HCT116 (cell line): ENCODE measurements at regions not wholly inside any gene's neighbourhood (a gene's known extent, or its start where the extent isn't known, plus 50 kb on each side); places are given as distances from the start of the nearest gene placed in this dataset.

ENCODE experiments used
- ATAC-seq: fragments of 200-7000 bp; cut with Tn5 transposase; 2 replicates; pipeline ENCODE4 v1.9.1; 2020; ENCODE audit warnings: mild to moderate bottlenecking, moderate library complexity
- BruUV-seq: library from RNA; stranded (reverse); fragments of 400-500 nt; replicated peaks from 2 replicates; lab custom pipeline; 2021; lab: Mats Ljungman, UMichigan
- CTCF ChIA-PET: fragments of 300-600 bp; sonication (Branson Sonifier 250); formaldehyde crosslinking; loops from one replicate; lab custom pipeline; 2021; ENCODE audit warnings: antibody characterized with exemption; lab: Charles Lee
- POLR2A ChIA-PET: fragments of 300-600, 350-600 bp; sonication (Branson Sonifier 250); formaldehyde crosslinking; loops from one replicate; lab custom pipeline; 2021; ENCODE audit warnings: antibody characterized with exemption; lab: Charles Lee
- RAD21 ChIA-PET, 2 experiments: fragments of 300-600 bp; sonication (Branson Sonifier 250); formaldehyde crosslinking; loops; one replicate each; lab custom pipeline; 2023; ENCODE audit warnings: low total read pairs in 2 of 2; ENCODE audit not compliant: uncharacterized antibody in 2 of 2, unreplicated experiment in 2 of 2, low non-redundant PET in 1 of 2; lab: Charles Lee
- DNase-seq: peaks from one replicate; pipeline ENCODE4 v3.0.0-alpha.2; 2010; ENCODE audit warnings: low read depth, low spot score
- H2AFZ ChIP-seq: fragments of 200-600 bp; shearing (Covaris generic), sonication (generic); 2 replicates; pipeline ENCODE4 v1.6.1; 2017; ENCODE audit warnings: low read depth, mixed run types, mixed read lengths, antibody characterized with exemption, low read length; ENCODE audit not compliant: poor library complexity, severe bottlenecking
- H3K27ac ChIP-seq: 2 replicates; pipeline ENCODE4 v1.5.1; 2012; ENCODE audit warnings: low read depth, low read length
- H3K27me3 ChIP-seq: fragments of 200-600 bp; sonication (generic); 2 replicates; pipeline ENCODE4 v1.6.1; 2016; ENCODE audit warnings: mixed run types, low read length, mixed read lengths; ENCODE audit not compliant: insufficient read depth
- H3K36me3 ChIP-seq, 2 experiments: fragments of 200-500 bp in 1 of 2; fragments of 200-600 bp in 1 of 2; sonication (Bioruptor generic) in 1 of 2; sonication (generic) in 1 of 2; 2 replicates each; pipeline versions ENCODE4 v1.5.1 to v1.6.1; 2014 to 2016; ENCODE audit warnings: low read length in 2 of 2, inconsistent platforms in 1 of 2, mixed read lengths in 1 of 2, mixed run types in 1 of 2; ENCODE audit not compliant: insufficient read depth in 2 of 2, control insufficient read depth in 1 of 2
- H3K4me1 ChIP-seq, 2 experiments: fragments of 200-600 bp in 1 of 2; sonication (generic) in 1 of 2; 2 replicates each; pipeline versions ENCODE4 v1.5.1 to v1.6.1; 2012 to 2017; ENCODE audit warnings: low read length in 2 of 2, inconsistent platforms in 1 of 2, mild to moderate bottlenecking in 1 of 2, mixed read lengths in 1 of 2, mixed run types in 1 of 2, moderate library complexity in 1 of 2; ENCODE audit not compliant: insufficient read depth in 2 of 2, control insufficient read depth in 1 of 2
- H3K4me2 ChIP-seq: fragments of 200-600 bp; sonication (generic); 2 replicates; pipeline ENCODE4 v1.6.1; 2017; ENCODE audit warnings: mixed run types, low read length, mixed read lengths
- H3K4me3 ChIP-seq, 2 experiments: fragments of 200-600 bp in 1 of 2; sonication (generic) in 1 of 2; replicated peaks in 1 of 2; 2 replicates each; pipeline ENCODE4 v1.5.1; 2011 to 2016; ENCODE audit warnings: low read length in 2 of 2, control low read depth in 1 of 2, low read depth in 1 of 2, mild to moderate bottlenecking in 1 of 2, mixed read lengths in 1 of 2, mixed run types in 1 of 2
- H3K79me2 ChIP-seq: fragments of 200-600 bp; sonication (generic); 2 replicates; pipeline ENCODE4 v1.6.1; 2017; ENCODE audit warnings: mild to moderate bottlenecking, mixed run types, low read length, moderate library complexity, mixed read lengths; ENCODE audit not compliant: insufficient read depth
- H3K9ac ChIP-seq: fragments of 200-600 bp; sonication (generic); 2 replicates; pipeline ENCODE4 v1.6.1; 2016; ENCODE audit warnings: low read length, mixed read lengths
- H3K9me2 ChIP-seq: fragments of 200-600 bp; sonication (generic), shearing (Covaris generic); 2 replicates; pipeline ENCODE4 v1.6.1; 2017; ENCODE audit warnings: mixed run types, mild to moderate bottlenecking, moderate library complexity; ENCODE audit not compliant: insufficient read depth
- H3K9me3 ChIP-seq, 2 experiments: fragments of 200-500 bp in 1 of 2; fragments of 200-600 bp in 1 of 2; sonication (Bioruptor generic) in 1 of 2; sonication (generic) in 1 of 2; 2 replicates each; pipeline ENCODE4 v1.6.1; 2014 to 2017; ENCODE audit warnings: low read length in 2 of 2, mixed read lengths in 2 of 2, inconsistent platforms in 1 of 2, low read depth in 1 of 2, mild to moderate bottlenecking in 1 of 2, mixed run types in 1 of 2, moderate library complexity in 1 of 2; ENCODE audit not compliant: control insufficient read depth in 1 of 2, insufficient read depth in 1 of 2
- H4K20me1 ChIP-seq: fragments of 200-600 bp; sonication (generic), shearing (Covaris generic); 2 replicates; pipeline ENCODE4 v1.6.1; 2017; ENCODE audit warnings: mixed run types, mild to moderate bottlenecking, moderate library complexity; ENCODE audit not compliant: insufficient read depth
- CBX3 ChIP-seq: IDR thresholded peaks from 2 replicates; pipeline ENCODE4 v1.6.1; 2012; ENCODE audit warnings: low read depth
- CEBPB ChIP-seq: IDR thresholded peaks from 2 replicates; pipeline ENCODE4 v1.6.1; 2012; ENCODE audit warnings: low read depth
- EZH2 ChIP-seq: fragments of 200-600 bp; sonication (generic); IDR thresholded peaks from 2 replicates; pipeline ENCODE4 v1.6.1; 2017; ENCODE audit warnings: antibody characterized with exemption, mixed run types
- EZH2phosphoT487 ChIP-seq: fragments of 200-600 bp; IDR thresholded peaks from 2 replicates; pipeline ENCODE4 v1.6.1; 2018; ENCODE audit warnings: antibody characterized with exemption, borderline replicate concordance
- FOSL1 ChIP-seq: IDR thresholded peaks from 2 replicates; pipeline ENCODE4 v1.6.1; 2012; ENCODE audit warnings: low read depth
- JUND ChIP-seq: IDR thresholded peaks from 2 replicates; pipeline ENCODE4 v1.6.1; 2012
- POLR2A ChIP-seq: IDR thresholded peaks from 2 replicates; pipeline ENCODE4 v1.7.0; 2011; ENCODE audit warnings: borderline replicate concordance; ENCODE audit not compliant: insufficient read depth, insufficient read length; ENCODE audit errors: extremely low read depth
- POLR2AphosphoS5 ChIP-seq: IDR thresholded peaks from 2 replicates; pipeline ENCODE4 v1.6.1; 2011; ENCODE audit warnings: mild to moderate bottlenecking, low read depth, low read length, moderate library complexity
- SP1 ChIP-seq: IDR thresholded peaks from 2 replicates; pipeline ENCODE4 v1.6.1; 2012; ENCODE audit warnings: low read depth
- SRF ChIP-seq: IDR thresholded peaks from 2 replicates; pipeline ENCODE4 v1.6.1; 2012; ENCODE audit warnings: low read depth
- TCF7L2 ChIP-seq: IDR thresholded peaks from 2 replicates; pipeline ENCODE4 v1.7.0; 2011; ENCODE audit warnings: borderline replicate concordance, inconsistent platforms; ENCODE audit not compliant: insufficient read depth, insufficient read length; ENCODE audit errors: extremely low read depth
- YY1 ChIP-seq: IDR thresholded peaks from 2 replicates; pipeline ENCODE4 v1.6.1; 2011; ENCODE audit warnings: low read length, low read depth, moderate library complexity, mild to moderate bottlenecking; ENCODE audit not compliant: insufficient replicate concordance; ENCODE audit errors: extremely low read depth
- ZBTB33 ChIP-seq: IDR thresholded peaks from 2 replicates; pipeline ENCODE4 v1.6.1; 2011; ENCODE audit warnings: mild to moderate bottlenecking, low read length, moderate library complexity; ENCODE audit not compliant: insufficient replicate concordance; ENCODE audit errors: extremely low read depth
- ZFX ChIP-seq: fragments of 450-650 bp; IDR thresholded peaks from 2 replicates; pipeline ENCODE4 v1.6.1; 2017
- ZNF274 ChIP-seq: fragments of 200-500 bp; sonication (Bioruptor generic); IDR thresholded peaks from 2 replicates; pipeline ENCODE4 v1.6.1; 2014; ENCODE audit warnings: mild to moderate bottlenecking, low read depth, low read length, inconsistent platforms
- intact Hi-C: fragments of 100-400 bp; cut with micrococcal nuclease; formaldehyde crosslinking; loops from 2 replicates; pipeline ENCODE4 v1.10.0; 2022
- TF ChIP-seq, protein P1 (sequence below): IDR thresholded peaks from 2 replicates; pipeline ENCODE4 v1.6.1; 2012

- DNase-seq, result no peak
- H3K4me3 ChIP-seq, result no peak overlapping the region
- H3K27ac ChIP-seq, result no peak overlapping the region
- H3K4me2 ChIP-seq, result no peak overlapping the region
- CTCF ChIA-PET, result no interaction called here
- no peaks in the 10 kb centered on the region for H3K9me3 ChIP-seq
- H3K79me2 ChIP-seq, result no peaks in the 10 kb centered on the region
- peaks cover 0 to 8% of the 10 kb centered on the region in 2 experiments; a peak in 1 of 4 replicates for H3K4me1 ChIP-seq
- RAD21 ChIA-PET, result no interaction called here
- no peak overlapping the region for H3K9ac ChIP-seq
- H3K36me3 ChIP-seq, result no peaks in the 10 kb centered on the region
- intact Hi-C loops, result no loop called here
- no peaks in the 10 kb centered on the region for H3K9me2 ChIP-seq
- no peak overlapping the region for H2AFZ ChIP-seq
- POLR2A ChIA-PET, result no interaction called here
- TF ChIP-seq YY1 (no peak), JUND (peak; percentile 51), SP1 (peak; percentile 18; the same call in 1 of the 2 replicates), FOSL1 (peak; percentile 53)
- no peak for ATAC-seq
- no peaks in the 10 kb centered on the region for H4K20me1 ChIP-seq
- H3K27me3 ChIP-seq, result 0 out of 2 replicates have a peak, but pooled peaks cover 10% of the 10 kb centered on the region
- no TSS peak for BruUV-seq
Measured at GRCh38 chr6:87808005-87808757, 106.1 kb upstream of the AKIRIN2 start.

GRCh38 chr6:87807475-87807874 lies 105.4 kb upstream of the AKIRIN2 start:
- RAD21 ChIA-PET, result no interaction called here
- BruUV-seq, result no TSS peak
- H2AFZ ChIP-seq, result no peak overlapping the region
- intact Hi-C loops, result no loop called here
- no peaks in the 10 kb centered on the region for H3K79me2 ChIP-seq
- H3K9me2 ChIP-seq, result no peaks in the 10 kb centered on the region
- TF ChIP-seq TCF7L2 (no peak), POLR2AphosphoS5 (no peak), POLR2A (no peak), FOSL1 (no peak), ZBTB33 (no peak), EZH2phosphoT487 (no peak), CBX3 (no peak), EZH2 (no peak), ZNF274 (no peak), SRF (no peak), ZFX (no peak), CEBPB (no peak)
- TF ChIP-seq, protein P1, sequence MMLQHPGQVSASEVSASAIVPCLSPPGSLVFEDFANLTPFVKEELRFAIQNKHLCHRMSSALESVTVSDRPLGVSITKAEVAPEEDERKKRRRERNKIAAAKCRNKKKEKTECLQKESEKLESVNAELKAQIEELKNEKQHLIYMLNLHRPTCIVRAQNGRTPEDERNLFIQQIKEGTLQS, result no peak
- peaks cover 0 to 8% of the 10 kb centered on the region in 2 experiments; a peak in 1 of 4 replicates for H3K4me1 ChIP-seq
- no peak for DNase-seq
- POLR2A ChIA-PET, result no interaction called here
- H3K4me3 ChIP-seq, result no peak overlapping the region
- no peak overlapping the region for H3K9ac ChIP-seq
- H3K36me3 ChIP-seq, result no peaks in the 10 kb centered on the region
- H3K27ac ChIP-seq, result no peak overlapping the region
- no peaks in the 10 kb centered on the region for H4K20me1 ChIP-seq
- no peak for ATAC-seq
- CTCF ChIA-PET, result no interaction called here
- H3K9me3 ChIP-seq, result no peaks in the 10 kb centered on the region
- H3K27me3 ChIP-seq, result 0 out of 2 replicates have a peak, but pooled peaks cover 7% of the 10 kb centered on the region
- no peak overlapping the region for H3K4me2 ChIP-seq
